Stimulated activated naive CD4-positive, alpha-beta T cell (primary cell): ENCODE measurements at regions not wholly inside any gene's neighbourhood (a gene's known extent, or its start where the extent isn't known, plus 50 kb on each side); places are given as distances from the start of the nearest gene placed in this dataset.
"Not testable (repeated sequence)": the region's sequence is repeated elsewhere in the genome, so short reads cannot be mapped to it uniquely, and the experiment has no call there.

Experiments used
- DNase-seq, 6 experiments: peaks; one replicate each; lab custom pipeline; 2025; lab: John Stamatoyannopoulos, UW

- no peak for DNase-seq
Observed at GRCh38 chr6:140459209-140459608, 1084.8 kb upstream of the CITED2 start.

GRCh38 chr6:140446241-140446640, 1071.8 kb upstream of the CITED2 start:
- DNase-seq, result no peak

GRCh38 chr6:140445474-140446004, 1071.1 kb upstream of the CITED2 start:
- no peak for DNase-seq

DNA sequence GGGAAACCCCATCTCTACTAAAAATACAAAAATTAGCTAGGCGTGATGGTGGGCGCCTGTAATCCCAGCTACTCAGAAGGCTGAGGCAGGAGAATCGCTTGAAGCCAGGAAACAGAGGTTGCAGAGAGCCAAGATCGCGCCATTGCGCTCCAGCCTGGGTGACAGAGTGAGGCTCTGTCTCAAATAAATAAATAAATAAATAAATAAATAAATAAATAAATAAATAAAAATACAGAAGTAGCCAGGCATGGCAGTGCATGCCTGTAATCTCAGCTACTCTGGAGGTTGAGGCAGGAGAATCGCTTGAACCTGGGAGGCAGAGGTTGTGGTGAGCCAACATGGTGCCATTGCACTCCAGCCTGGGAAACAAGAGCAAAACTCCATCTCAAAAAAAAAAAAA, 1068.7 kb upstream of the CITED2 start:
- not testable (repeated sequence) for DNase-seq

GRCh38 chr6:140441256-140441655, 1066.8 kb upstream of the CITED2 start:
- DNase-seq, result no peak

GRCh38 chr6:140440223-140440835, 1065.9 kb upstream of the CITED2 start:
- DNase-seq, result no peak

GRCh38 chr6:140438346-140438735, 1063.9 kb upstream of the CITED2 start:
- DNase-seq, result no peak

GRCh38 chr6:140437619-140438345, 1063.3 kb upstream of the CITED2 start:
- no peak for DNase-seq

GRCh38 chr6:140436023-140436811, 1061.8 kb upstream of the CITED2 start:
- DNase-seq, result no peak

DNA sequence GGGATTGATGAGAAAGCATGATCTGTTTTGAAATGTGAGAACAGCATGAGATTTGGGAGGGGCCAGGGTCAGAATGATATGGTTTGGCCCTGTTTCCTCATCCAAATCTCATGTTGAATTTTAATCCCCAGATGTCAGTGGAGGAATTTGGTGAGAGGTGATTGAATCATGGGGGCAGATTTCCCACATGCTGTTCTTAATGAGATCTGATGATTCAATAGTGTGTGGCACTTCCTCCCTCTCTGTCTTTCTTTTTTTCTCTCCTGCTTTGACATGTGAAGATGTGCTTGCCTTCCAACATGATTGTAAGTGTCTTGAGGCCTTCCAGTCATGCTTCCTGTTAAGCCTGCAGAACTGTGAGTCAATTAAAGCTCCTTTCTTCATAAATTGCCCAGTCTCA, 1060.3 kb upstream of the CITED2 start:
- DNase-seq, result no peak

DNA sequence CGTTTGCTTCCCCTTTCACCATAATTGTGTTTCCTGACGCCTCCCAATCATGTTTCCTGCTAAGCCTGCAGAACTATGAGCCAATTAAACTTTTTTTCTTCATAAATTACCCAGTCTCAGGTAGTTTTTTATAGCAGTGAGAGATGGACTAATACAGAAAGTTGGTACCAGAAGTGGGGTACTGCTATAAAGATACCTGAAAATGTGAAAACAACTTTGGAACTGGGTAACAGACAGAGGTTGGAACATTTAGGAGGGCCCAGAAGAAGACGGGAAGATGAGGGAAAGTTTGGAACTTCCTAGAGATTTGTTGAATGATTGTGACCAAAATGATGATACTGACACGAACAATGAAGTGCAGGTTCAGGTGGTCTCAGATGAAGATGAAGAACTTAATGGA, 1058.6 kb upstream of the CITED2 start:
- DNase-seq, result no peak

DNA sequence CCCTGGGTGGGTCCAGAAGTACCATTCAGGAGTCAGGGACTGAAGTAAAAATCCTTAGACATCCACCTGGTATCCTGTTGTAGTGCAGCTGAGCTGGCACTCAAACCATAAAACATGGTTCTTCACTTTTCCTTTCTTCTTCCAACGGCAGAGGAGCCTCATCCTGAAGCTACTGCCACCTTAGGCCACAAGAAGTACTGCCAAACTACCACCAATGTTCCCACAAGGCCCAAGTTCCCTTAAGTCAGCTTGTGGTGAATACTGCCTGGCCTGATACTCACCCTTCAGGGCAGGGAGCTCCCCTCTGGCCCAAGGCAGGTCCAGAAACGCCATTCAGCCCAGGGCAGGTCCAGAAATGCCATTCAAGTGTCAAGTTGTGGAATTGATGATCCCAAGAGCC, 1053.4 kb upstream of the CITED2 start:
- DNase-seq, result no peak

DNA sequence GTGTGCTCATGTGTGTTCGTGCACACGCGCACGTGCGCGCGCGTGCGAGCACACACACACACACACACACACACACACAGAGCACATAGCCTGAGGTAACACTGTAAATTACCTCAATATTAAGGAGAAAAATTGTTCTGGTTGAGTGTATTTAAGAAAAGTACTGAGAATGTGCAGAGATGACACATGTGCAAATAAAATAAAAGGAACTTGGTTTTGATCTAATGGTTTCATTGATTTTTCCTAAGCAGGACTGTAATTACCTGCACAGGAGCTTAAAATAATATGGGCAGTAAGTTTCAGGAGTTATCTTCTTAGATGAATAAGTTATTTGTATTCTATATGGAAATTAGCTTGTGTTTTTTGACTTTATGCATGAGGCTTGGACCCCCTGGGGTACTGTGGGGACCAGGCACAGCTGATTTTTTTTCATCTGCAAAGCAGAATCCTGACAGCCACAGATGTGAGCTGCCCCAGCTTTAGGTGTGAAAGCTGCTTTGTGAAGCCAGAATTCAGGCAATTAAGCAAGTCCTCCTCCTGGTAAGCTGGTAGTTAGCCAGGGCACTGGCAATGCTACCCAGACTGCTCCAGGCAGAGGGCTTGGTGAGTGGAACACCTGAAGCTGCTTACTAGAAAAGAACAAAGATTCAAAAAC, 1040.6 kb upstream of the CITED2 start:
- no peak for DNase-seq

- no peak for DNase-seq
Observed at GRCh38 chr6:140403020-140403419, 1028.6 kb upstream of the CITED2 start.

DNA sequence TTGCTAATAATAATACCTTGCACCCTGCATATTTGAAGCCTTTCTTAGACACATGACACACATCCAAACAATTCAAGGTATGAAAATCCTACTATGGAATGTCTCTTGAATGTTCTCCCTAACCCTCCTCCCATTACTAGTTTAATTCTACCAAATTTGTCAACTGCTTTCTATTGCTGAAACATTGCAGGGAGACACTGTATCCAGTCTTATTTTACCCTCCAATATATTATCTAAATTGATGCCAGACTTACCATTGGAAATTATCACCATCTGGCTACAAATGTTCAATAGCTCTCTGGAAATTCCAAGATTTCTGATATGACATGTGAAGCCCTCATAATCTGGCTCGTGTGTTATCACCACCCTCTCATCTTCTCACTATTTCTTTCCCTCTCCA, 1027.3 kb upstream of the CITED2 start:
- DNase-seq, result no peak

DNA sequence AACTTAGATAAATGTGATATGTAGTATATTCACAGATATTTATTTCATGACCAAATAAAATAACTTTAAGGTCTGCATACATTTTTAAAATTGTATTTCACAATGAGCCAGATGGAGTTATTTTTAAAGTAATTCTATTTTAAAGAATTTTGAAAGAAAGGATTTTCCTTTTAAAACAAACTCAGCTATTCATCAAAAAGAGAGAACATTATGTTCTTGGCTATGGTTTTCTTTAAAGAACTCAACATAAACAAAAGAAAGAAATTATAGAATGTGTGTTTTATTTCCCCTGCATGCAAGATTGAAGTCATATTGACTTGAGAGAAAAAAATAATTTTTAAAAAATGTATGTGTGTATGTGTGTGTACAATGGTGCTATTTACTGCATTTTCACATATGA, 1023.6 kb upstream of the CITED2 start:
- DNase-seq, result no peak

DNA sequence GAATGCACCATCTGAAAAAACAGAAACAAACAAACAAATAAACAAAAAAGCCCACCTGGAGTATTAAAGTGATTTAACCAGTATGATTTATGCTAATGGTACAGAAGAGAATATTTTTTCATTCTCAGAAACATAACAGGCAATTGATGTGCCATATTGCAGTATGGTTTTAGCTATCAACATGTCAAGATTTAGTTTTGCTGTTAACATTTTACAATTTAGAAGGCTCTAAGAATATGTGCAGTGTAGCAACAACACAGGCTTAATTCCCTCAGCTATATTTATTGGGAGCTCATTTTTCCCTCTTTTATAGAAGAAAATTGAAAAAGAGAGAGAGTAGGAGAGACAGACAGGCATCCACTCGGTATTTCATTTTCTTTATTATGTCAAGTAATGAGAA, 1022.7 kb upstream of the CITED2 start:
- no peak for DNase-seq

- DNase-seq, result no peak
Observed at GRCh38 chr6:140393665-140394540, 1019.5 kb upstream of the CITED2 start.

- no peak for DNase-seq
Observed at GRCh38 chr6:140388815-140389214, 1014.4 kb upstream of the CITED2 start.

GRCh38 chr6:140388192-140388802, 1013.8 kb upstream of the CITED2 start:
- DNase-seq, result no peak

GRCh38 chr6:140385679-140386078, 1011.2 kb upstream of the CITED2 start:
- no peak for DNase-seq
